ENCODE measurements at regions not wholly inside any gene's neighbourhood (a gene's known extent, or its start where the extent isn't known, plus 50 kb on each side); places are given as distances from the start of the nearest gene placed in this dataset.

DNA sequence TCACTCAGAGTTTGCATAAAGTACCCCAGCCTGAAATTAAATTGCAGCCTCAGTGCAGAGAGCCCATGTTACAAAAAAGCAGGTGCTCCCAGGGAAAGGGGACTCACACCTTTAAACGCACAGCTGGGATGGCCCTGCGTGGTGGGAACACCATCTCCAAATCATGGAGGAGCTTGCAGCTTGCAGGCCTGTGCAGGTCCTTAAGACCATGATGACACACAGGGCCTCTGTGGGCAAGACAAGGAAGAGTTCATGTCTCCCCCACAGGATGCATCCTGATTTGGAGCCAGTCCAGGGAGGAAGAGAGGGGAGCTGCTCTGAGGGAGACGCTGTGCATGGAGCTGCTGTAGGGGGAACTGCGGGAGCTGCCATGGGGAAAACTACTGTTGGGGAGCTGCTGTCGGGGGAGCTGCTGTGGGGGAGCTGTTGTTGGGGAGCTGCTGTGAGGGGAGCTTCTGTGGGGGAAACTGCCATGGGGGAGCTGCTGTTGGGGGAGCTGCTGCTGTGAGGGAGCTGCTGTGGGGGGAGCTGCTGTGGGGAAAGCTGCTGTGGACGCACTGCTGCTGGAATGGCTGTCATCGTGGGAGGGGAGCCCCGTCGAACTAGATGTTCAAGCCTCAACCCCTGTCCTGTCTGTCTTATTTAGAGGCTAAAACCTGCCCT lies 113.9 kb downstream of the MATN1 start:
- Histone ChIP-seq H3K4me3 (no peak overlapping the region), H3K27ac (ENCODE audit: low read depth in 1 of 2, low read length in 1 of 2) (no peak overlapping the region), H3K27me3 (ENCODE audit: control insufficient read depth in 3 of 3, insufficient read depth in 3 of 3, low read length in 2 of 3) (no peaks in the 10 kb centered on the region), H3K9me3 (ENCODE audit: control insufficient read depth in 4 of 4, insufficient read depth in 3 of 4, low read length in 3 of 4) (peaks cover 0 to 3% (median 0%) of the 10 kb centered on the region in 4 donors), H3K36me3 (ENCODE audit: control insufficient read depth in 4 of 4, insufficient read depth in 4 of 4, low read length in 4 of 4) (no peaks in the 10 kb centered on the region), H3K4me1 (ENCODE audit: control insufficient read depth in 5 of 5, insufficient read depth in 5 of 5, low read length in 5 of 5) (no peaks in the 10 kb centered on the region), H3K9ac (ENCODE audit: insufficient read depth in 1 of 2, low read length in 2 of 2) (no peak overlapping the region)
- TF ChIP-seq, protein P1, sequence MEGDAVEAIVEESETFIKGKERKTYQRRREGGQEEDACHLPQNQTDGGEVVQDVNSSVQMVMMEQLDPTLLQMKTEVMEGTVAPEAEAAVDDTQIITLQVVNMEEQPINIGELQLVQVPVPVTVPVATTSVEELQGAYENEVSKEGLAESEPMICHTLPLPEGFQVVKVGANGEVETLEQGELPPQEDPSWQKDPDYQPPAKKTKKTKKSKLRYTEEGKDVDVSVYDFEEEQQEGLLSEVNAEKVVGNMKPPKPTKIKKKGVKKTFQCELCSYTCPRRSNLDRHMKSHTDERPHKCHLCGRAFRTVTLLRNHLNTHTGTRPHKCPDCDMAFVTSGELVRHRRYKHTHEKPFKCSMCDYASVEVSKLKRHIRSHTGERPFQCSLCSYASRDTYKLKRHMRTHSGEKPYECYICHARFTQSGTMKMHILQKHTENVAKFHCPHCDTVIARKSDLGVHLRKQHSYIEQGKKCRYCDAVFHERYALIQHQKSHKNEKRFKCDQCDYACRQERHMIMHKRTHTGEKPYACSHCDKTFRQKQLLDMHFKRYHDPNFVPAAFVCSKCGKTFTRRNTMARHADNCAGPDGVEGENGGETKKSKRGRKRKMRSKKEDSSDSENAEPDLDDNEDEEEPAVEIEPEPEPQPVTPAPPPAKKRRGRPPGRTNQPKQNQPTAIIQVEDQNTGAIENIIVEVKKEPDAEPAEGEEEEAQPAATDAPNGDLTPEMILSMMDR (IDR thresholded peaks at IDR 0.05; ENCODE audit: control extremely low read depth, extremely low read depth): no peak
- ATAC-seq (ENCODE audit: insufficient read depth, low FRiP score) (no peak), DNase-seq (no peak)
- WGBS, 2 donors: 66 to 75% methylated on average over 9 of the region's 9 CpGs

DNA sequence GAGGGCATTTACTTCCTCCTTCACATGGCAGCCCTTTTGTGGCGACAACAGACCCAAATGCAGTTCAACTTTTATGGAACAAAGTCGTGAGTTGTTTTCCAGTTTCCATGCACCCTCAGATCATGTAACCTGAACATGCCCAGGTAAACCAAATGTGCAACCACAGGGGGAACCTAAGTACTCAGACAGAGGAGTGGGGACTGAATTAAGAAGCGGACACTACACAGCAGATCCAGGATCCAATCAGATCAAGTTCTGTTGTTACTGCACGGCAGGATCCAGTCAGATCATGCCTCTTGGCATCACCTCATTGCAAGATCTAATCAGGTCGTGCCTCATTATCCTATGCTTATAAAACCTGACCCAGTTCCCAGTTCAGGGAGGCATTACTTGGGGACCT lies 115.7 kb downstream of the MATN1 start:
- Histone ChIP-seq H3K9ac (ENCODE audit: insufficient read depth in 1 of 2, low read length in 2 of 2) (no peak overlapping the region), H3K4me3 (no peak overlapping the region), H3K36me3 (ENCODE audit: control insufficient read depth in 4 of 4, insufficient read depth in 4 of 4, low read length in 4 of 4) (no peaks in the 10 kb centered on the region), H3K4me1 (ENCODE audit: control insufficient read depth in 5 of 5, insufficient read depth in 5 of 5, low read length in 5 of 5) (no peaks in the 10 kb centered on the region), H3K27ac (ENCODE audit: low read depth in 1 of 2, low read length in 1 of 2) (no peak overlapping the region), H3K27me3 (ENCODE audit: control insufficient read depth in 3 of 3, insufficient read depth in 3 of 3, low read length in 2 of 3) (no peaks in the 10 kb centered on the region), H3K9me3 (ENCODE audit: control insufficient read depth in 4 of 4, insufficient read depth in 3 of 4, low read length in 3 of 4) (peaks cover 0 to 3% (median 0%) of the 10 kb centered on the region in 4 donors)
- WGBS, 2 donors: 66 to 70% methylated on average over 5 of the region's 5 CpGs
- DNase-seq: no peak
- TF ChIP-seq, protein P1 (IDR thresholded peaks at IDR 0.05; ENCODE audit: control extremely low read depth, extremely low read depth): no peak
- no peak for ATAC-seq (ENCODE audit: insufficient read depth, low FRiP score)

DNA sequence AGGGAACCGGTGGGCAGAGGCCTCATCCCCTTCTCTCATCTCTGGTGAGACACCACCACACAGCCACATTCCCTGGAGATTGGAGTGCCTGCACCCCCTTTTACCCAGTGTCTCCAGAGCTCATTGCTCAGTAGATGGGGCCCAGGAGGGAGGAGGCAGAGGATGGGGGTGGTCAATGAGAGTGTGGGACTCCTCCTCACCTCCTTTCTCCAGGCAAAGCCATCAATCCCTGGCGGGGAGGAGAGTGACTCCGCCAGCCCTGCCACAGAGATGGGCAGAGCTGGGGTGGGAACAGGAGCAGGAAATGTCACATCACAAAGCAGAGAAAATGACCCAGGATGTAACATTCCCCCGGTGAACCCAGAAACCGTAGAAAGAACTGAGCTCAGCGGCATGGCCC lies 117.2 kb downstream of the MATN1 start:
- no peak overlapping the region for H3K9ac ChIP-seq (ENCODE audit: insufficient read depth in 1 of 2, low read length in 2 of 2)
- ATAC-seq (ENCODE audit: insufficient read depth, low FRiP score) (no peak), DNase-seq (no peak)
- H3K4me1 ChIP-seq (ENCODE audit: control insufficient read depth in 5 of 5, insufficient read depth in 5 of 5, low read length in 5 of 5): no peaks in the 10 kb centered on the region
- 40 to 49% methylated on average over 6 of the region's 6 CpGs for WGBS, 2 donors
- no peaks in the 10 kb centered on the region for H3K27me3 ChIP-seq (ENCODE audit: control insufficient read depth in 3 of 3, insufficient read depth in 3 of 3, low read length in 2 of 3)
- peaks cover 0 to 5% (median 0%) of the 10 kb centered on the region in 4 donors for H3K9me3 ChIP-seq (ENCODE audit: control insufficient read depth in 4 of 4, insufficient read depth in 3 of 4, low read length in 3 of 4)
- H3K4me3 ChIP-seq: no peak overlapping the region
- no peak overlapping the region for H3K27ac ChIP-seq (ENCODE audit: low read depth in 1 of 2, low read length in 1 of 2)
- TF ChIP-seq, protein P1 (IDR thresholded peaks at IDR 0.05; ENCODE audit: control extremely low read depth, extremely low read depth): no peak
- no peaks in the 10 kb centered on the region for H3K36me3 ChIP-seq (ENCODE audit: control insufficient read depth in 4 of 4, insufficient read depth in 4 of 4, low read length in 4 of 4)

DNA sequence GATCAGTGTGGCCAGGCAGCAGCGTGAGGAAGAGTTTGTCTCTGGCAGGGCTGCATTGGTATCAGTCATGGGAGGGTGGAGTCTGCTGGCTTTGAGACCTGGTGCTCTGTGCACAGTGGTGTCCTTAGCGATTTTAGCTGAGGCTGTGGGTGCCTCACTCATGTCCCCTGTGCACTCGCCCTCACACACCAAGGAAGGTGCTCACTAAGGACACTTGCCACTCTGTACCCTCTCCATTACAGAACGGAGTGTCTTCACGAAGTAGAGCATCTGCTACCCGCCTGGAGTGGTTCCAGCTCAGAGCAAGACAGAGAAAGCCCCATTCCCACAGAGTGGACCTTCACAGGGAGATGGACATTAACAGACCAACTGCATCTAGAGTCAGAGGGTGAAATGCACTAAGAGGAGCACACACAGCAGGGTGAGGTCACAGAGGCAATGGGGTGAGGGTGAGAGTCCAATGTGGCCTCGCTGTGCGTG lies 117.9 kb downstream of the MATN1 start:
- no peak overlapping the region for H3K4me3 ChIP-seq
- 69 to 72% methylated on average over 8 of the region's 8 CpGs for WGBS, 2 donors
- no peak overlapping the region for H3K27ac ChIP-seq (ENCODE audit: low read depth in 1 of 2, low read length in 1 of 2)
- DNase-seq (no peak), ATAC-seq (ENCODE audit: insufficient read depth, low FRiP score) (no peak)
- H3K9ac ChIP-seq (ENCODE audit: insufficient read depth in 1 of 2, low read length in 2 of 2): no peak overlapping the region
- no peaks in the 10 kb centered on the region for H3K4me1 ChIP-seq (ENCODE audit: control insufficient read depth in 5 of 5, insufficient read depth in 5 of 5, low read length in 5 of 5)
- no peaks in the 10 kb centered on the region for H3K27me3 ChIP-seq (ENCODE audit: control insufficient read depth in 3 of 3, insufficient read depth in 3 of 3, low read length in 2 of 3)
- H3K36me3 ChIP-seq (ENCODE audit: control insufficient read depth in 4 of 4, insufficient read depth in 4 of 4, low read length in 4 of 4): no peaks in the 10 kb centered on the region
- TF ChIP-seq, protein P1 (IDR thresholded peaks at IDR 0.05; ENCODE audit: control extremely low read depth, extremely low read depth): no peak
- peaks cover 0 to 6% (median 0%) of the 10 kb centered on the region in 4 donors for H3K9me3 ChIP-seq (ENCODE audit: control insufficient read depth in 4 of 4, insufficient read depth in 3 of 4, low read length in 3 of 4)
